HCT116 (cell line): ENCODE measurements at regions not wholly inside any gene's neighbourhood (a gene's known extent, or its start where the extent isn't known, plus 50 kb on each side); places are given as distances from the start of the nearest gene placed in this dataset.

Experiments
- JUND ChIP-seq: IDR thresholded peaks from 2 replicates; pipeline ENCODE4 v1.6.1; 2012
- POLR2A ChIP-seq: IDR thresholded peaks from 2 replicates; pipeline ENCODE4 v1.7.0; 2011; ENCODE audit warnings: borderline replicate concordance; ENCODE audit not compliant: insufficient read depth, insufficient read length; ENCODE audit errors: extremely low read depth
- RAD21 ChIP-seq: IDR thresholded peaks from 2 replicates; pipeline ENCODE4 v1.6.1; 2012; ENCODE audit warnings: low read depth, mild to moderate bottlenecking
- SIN3A ChIP-seq: IDR thresholded peaks from 2 replicates; pipeline ENCODE4 v1.6.1; 2012; ENCODE audit warnings: low read depth
- YY1 ChIP-seq: IDR thresholded peaks from 2 replicates; pipeline ENCODE4 v1.6.1; 2011; ENCODE audit warnings: low read length, low read depth, moderate library complexity, mild to moderate bottlenecking; ENCODE audit not compliant: insufficient replicate concordance; ENCODE audit errors: extremely low read depth
- ZNF274 ChIP-seq: fragments of 200-500 bp; sonication (Bioruptor generic); IDR thresholded peaks from 2 replicates; pipeline ENCODE4 v1.6.1; 2014; ENCODE audit warnings: mild to moderate bottlenecking, low read depth, low read length, inconsistent platforms
- TF ChIP-seq, protein P1 (sequence below), 3 experiments: fragments of 200-600 bp in 1 of 3; sonication (generic) in 1 of 3; IDR thresholded peaks in 2 of 3; conservative IDR thresholded peaks in 1 of 3; 2 replicates each; pipeline ENCODE4 v1.5.1; 2012 to 2017; ENCODE audit warnings: low read depth in 2 of 3, low read length in 2 of 3, antibody characterized with exemption in 1 of 3, borderline replicate concordance in 1 of 3, control low read depth in 1 of 3, mild to moderate bottlenecking in 1 of 3, mixed read lengths in 1 of 3, mixed run types in 1 of 3, moderate library complexity in 1 of 3; ENCODE audit not compliant: insufficient read depth in 1 of 3
- TF ChIP-seq, protein P2 (sequence below): IDR thresholded peaks from 2 replicates; pipeline ENCODE4 v1.6.1; 2012

DNA sequence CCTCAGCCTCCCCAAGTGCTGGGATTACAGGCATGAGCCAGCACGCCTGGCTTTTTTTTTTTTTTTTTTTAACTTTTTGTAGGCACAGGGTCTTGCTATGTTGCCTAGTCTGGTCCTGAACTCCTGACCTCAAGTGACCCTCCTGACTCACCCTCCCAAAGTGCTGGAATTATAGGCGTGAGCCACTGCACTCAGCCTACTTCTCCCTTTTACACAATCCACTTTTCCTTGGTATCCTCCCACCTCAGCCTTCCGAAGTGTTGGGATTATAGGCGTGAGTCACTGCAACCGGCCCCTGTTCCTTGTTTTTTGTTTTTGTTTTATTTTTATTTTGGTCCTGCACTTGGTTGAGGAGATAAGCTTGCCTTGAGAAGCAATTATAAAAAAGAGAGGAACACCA lies 75.9 kb upstream of the KMT2C start:
- TF ChIP-seq, protein P1, sequence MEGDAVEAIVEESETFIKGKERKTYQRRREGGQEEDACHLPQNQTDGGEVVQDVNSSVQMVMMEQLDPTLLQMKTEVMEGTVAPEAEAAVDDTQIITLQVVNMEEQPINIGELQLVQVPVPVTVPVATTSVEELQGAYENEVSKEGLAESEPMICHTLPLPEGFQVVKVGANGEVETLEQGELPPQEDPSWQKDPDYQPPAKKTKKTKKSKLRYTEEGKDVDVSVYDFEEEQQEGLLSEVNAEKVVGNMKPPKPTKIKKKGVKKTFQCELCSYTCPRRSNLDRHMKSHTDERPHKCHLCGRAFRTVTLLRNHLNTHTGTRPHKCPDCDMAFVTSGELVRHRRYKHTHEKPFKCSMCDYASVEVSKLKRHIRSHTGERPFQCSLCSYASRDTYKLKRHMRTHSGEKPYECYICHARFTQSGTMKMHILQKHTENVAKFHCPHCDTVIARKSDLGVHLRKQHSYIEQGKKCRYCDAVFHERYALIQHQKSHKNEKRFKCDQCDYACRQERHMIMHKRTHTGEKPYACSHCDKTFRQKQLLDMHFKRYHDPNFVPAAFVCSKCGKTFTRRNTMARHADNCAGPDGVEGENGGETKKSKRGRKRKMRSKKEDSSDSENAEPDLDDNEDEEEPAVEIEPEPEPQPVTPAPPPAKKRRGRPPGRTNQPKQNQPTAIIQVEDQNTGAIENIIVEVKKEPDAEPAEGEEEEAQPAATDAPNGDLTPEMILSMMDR (IDR thresholded peaks at IDR 0.05 in 2 of 3, conservative IDR thresholded peaks at IDR 0.05 in 1 of 3; ENCODE audit: borderline replicate concordance in 1 of 3, insufficient read depth in 1 of 3, low read depth in 2 of 3, low read length in 2 of 3), result no peak
- TF ChIP-seq POLR2A (no peak), ZNF274 (no peak), YY1 (no peak), SIN3A (no peak), RAD21 (no peak), JUND (no peak)
- TF ChIP-seq, protein P2, sequence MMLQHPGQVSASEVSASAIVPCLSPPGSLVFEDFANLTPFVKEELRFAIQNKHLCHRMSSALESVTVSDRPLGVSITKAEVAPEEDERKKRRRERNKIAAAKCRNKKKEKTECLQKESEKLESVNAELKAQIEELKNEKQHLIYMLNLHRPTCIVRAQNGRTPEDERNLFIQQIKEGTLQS, result no peak
